OCI-LY1 (cell line): ENCODE measurements at regions not wholly inside any gene's neighbourhood (a gene's known extent, or its start where the extent isn't known, plus 50 kb on each side); places are given as distances from the start of the nearest gene placed in this dataset.

Source experiments
- EZH2 ChIP-seq: fragments of 200-600 bp; sonication (generic), shearing (Covaris generic); IDR thresholded peaks from 2 replicates; pipeline ENCODE4 v1.8.0; 2017; ENCODE audit warnings: borderline replicate concordance, mixed run types, mild to moderate bottlenecking, antibody characterized with exemption, low read length, moderate library complexity, mixed read lengths
- TF ChIP-seq, protein P1 (sequence below): fragments of 200-600 bp; sonication (generic), shearing (Covaris generic); IDR thresholded peaks from 2 replicates; pipeline ENCODE4 v1.5.1; 2017; ENCODE audit warnings: mild to moderate bottlenecking, antibody characterized with exemption, low read length, moderate library complexity, mixed read lengths

GRCh38 chr4:144291164-144291563, 150.6 kb upstream of the GYPA start:
- TF ChIP-seq, protein P1, sequence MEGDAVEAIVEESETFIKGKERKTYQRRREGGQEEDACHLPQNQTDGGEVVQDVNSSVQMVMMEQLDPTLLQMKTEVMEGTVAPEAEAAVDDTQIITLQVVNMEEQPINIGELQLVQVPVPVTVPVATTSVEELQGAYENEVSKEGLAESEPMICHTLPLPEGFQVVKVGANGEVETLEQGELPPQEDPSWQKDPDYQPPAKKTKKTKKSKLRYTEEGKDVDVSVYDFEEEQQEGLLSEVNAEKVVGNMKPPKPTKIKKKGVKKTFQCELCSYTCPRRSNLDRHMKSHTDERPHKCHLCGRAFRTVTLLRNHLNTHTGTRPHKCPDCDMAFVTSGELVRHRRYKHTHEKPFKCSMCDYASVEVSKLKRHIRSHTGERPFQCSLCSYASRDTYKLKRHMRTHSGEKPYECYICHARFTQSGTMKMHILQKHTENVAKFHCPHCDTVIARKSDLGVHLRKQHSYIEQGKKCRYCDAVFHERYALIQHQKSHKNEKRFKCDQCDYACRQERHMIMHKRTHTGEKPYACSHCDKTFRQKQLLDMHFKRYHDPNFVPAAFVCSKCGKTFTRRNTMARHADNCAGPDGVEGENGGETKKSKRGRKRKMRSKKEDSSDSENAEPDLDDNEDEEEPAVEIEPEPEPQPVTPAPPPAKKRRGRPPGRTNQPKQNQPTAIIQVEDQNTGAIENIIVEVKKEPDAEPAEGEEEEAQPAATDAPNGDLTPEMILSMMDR, result no peak
- no peak for TF ChIP-seq EZH2
